A549 (cell line): ENCODE measurements at regions not wholly inside any gene's neighbourhood (a gene's known extent, or its start where the extent isn't known, plus 50 kb on each side); places are given as distances from the start of the nearest gene placed in this dataset.

Source experiments
- CHD2 ChIP-seq: fragments of 150-350 bp; IDR thresholded peaks from 2 replicates; pipeline ENCODE4 v1.6.1; 2014; ENCODE audit warnings: low read length; ENCODE audit not compliant: partially characterized antibody
- POLR2A ChIP-seq: IDR thresholded peaks from 2 replicates; pipeline ENCODE4 v1.6.1; 2012; ENCODE audit warnings: mild to moderate bottlenecking, low read length
- REST ChIP-seq: fragments of 200-600 bp; sonication (generic); IDR thresholded peaks from 2 replicates; pipeline ENCODE4 v1.6.1; 2016; ENCODE audit warnings: antibody characterized with exemption, mild to moderate bottlenecking, moderate library complexity

GRCh38 chr12:5110345-5110744 lies 66.7 kb downstream of the KCNA5 start:
- no peak for TF ChIP-seq REST
- no peak for TF ChIP-seq CHD2
- TF ChIP-seq POLR2A = no peak
